HCT116 (cell line): ENCODE measurements at regions not wholly inside any gene's neighbourhood (a gene's known extent, or its start where the extent isn't known, plus 50 kb on each side); places are given as distances from the start of the nearest gene placed in this dataset.

Source experiments
- ATAC-seq: fragments of 200-7000 bp; cut with Tn5 transposase; 2 replicates; pipeline ENCODE4 v1.9.1; 2020; ENCODE audit warnings: mild to moderate bottlenecking, moderate library complexity
- BruUV-seq: library from RNA; stranded (reverse); fragments of 400-500 nt; replicated peaks from 2 replicates; lab custom pipeline; 2021; lab: Mats Ljungman, UMichigan
- CTCF ChIA-PET: fragments of 300-600 bp; sonication (Branson Sonifier 250); formaldehyde crosslinking; loops from one replicate; lab custom pipeline; 2021; ENCODE audit warnings: antibody characterized with exemption; lab: Charles Lee
- POLR2A ChIA-PET: fragments of 300-600, 350-600 bp; sonication (Branson Sonifier 250); formaldehyde crosslinking; loops from one replicate; lab custom pipeline; 2021; ENCODE audit warnings: antibody characterized with exemption; lab: Charles Lee
- RAD21 ChIA-PET, 2 experiments: fragments of 300-600 bp; sonication (Branson Sonifier 250); formaldehyde crosslinking; loops; one replicate each; lab custom pipeline; 2023; ENCODE audit warnings: low total read pairs in 2 of 2; ENCODE audit not compliant: uncharacterized antibody in 2 of 2, unreplicated experiment in 2 of 2, low non-redundant PET in 1 of 2; lab: Charles Lee
- DNase-seq: peaks from one replicate; pipeline ENCODE4 v3.0.0-alpha.2; 2010; ENCODE audit warnings: low read depth, low spot score
- H2AFZ ChIP-seq: fragments of 200-600 bp; shearing (Covaris generic), sonication (generic); 2 replicates; pipeline ENCODE4 v1.6.1; 2017; ENCODE audit warnings: low read depth, mixed run types, mixed read lengths, antibody characterized with exemption, low read length; ENCODE audit not compliant: poor library complexity, severe bottlenecking
- H3K27ac ChIP-seq: 2 replicates; pipeline ENCODE4 v1.5.1; 2012; ENCODE audit warnings: low read depth, low read length
- H3K27me3 ChIP-seq: fragments of 200-600 bp; sonication (generic); 2 replicates; pipeline ENCODE4 v1.6.1; 2016; ENCODE audit warnings: mixed run types, low read length, mixed read lengths; ENCODE audit not compliant: insufficient read depth
- H3K36me3 ChIP-seq, 2 experiments: fragments of 200-500 bp in 1 of 2; fragments of 200-600 bp in 1 of 2; sonication (Bioruptor generic) in 1 of 2; sonication (generic) in 1 of 2; 2 replicates each; pipeline versions ENCODE4 v1.5.1 to v1.6.1; 2014 to 2016; ENCODE audit warnings: low read length in 2 of 2, inconsistent platforms in 1 of 2, mixed read lengths in 1 of 2, mixed run types in 1 of 2; ENCODE audit not compliant: insufficient read depth in 2 of 2, control insufficient read depth in 1 of 2
- H3K4me1 ChIP-seq, 2 experiments: fragments of 200-600 bp in 1 of 2; sonication (generic) in 1 of 2; 2 replicates each; pipeline versions ENCODE4 v1.5.1 to v1.6.1; 2012 to 2017; ENCODE audit warnings: low read length in 2 of 2, inconsistent platforms in 1 of 2, mild to moderate bottlenecking in 1 of 2, mixed read lengths in 1 of 2, mixed run types in 1 of 2, moderate library complexity in 1 of 2; ENCODE audit not compliant: insufficient read depth in 2 of 2, control insufficient read depth in 1 of 2
- H3K4me2 ChIP-seq: fragments of 200-600 bp; sonication (generic); 2 replicates; pipeline ENCODE4 v1.6.1; 2017; ENCODE audit warnings: mixed run types, low read length, mixed read lengths
- H3K4me3 ChIP-seq, 2 experiments: fragments of 200-600 bp in 1 of 2; sonication (generic) in 1 of 2; replicated peaks in 1 of 2; 2 replicates each; pipeline ENCODE4 v1.5.1; 2011 to 2016; ENCODE audit warnings: low read length in 2 of 2, control low read depth in 1 of 2, low read depth in 1 of 2, mild to moderate bottlenecking in 1 of 2, mixed read lengths in 1 of 2, mixed run types in 1 of 2
- H3K79me2 ChIP-seq: fragments of 200-600 bp; sonication (generic); 2 replicates; pipeline ENCODE4 v1.6.1; 2017; ENCODE audit warnings: mild to moderate bottlenecking, mixed run types, low read length, moderate library complexity, mixed read lengths; ENCODE audit not compliant: insufficient read depth
- H3K9ac ChIP-seq: fragments of 200-600 bp; sonication (generic); 2 replicates; pipeline ENCODE4 v1.6.1; 2016; ENCODE audit warnings: low read length, mixed read lengths
- H3K9me2 ChIP-seq: fragments of 200-600 bp; sonication (generic), shearing (Covaris generic); 2 replicates; pipeline ENCODE4 v1.6.1; 2017; ENCODE audit warnings: mixed run types, mild to moderate bottlenecking, moderate library complexity; ENCODE audit not compliant: insufficient read depth
- H3K9me3 ChIP-seq, 2 experiments: fragments of 200-500 bp in 1 of 2; fragments of 200-600 bp in 1 of 2; sonication (Bioruptor generic) in 1 of 2; sonication (generic) in 1 of 2; 2 replicates each; pipeline ENCODE4 v1.6.1; 2014 to 2017; ENCODE audit warnings: low read length in 2 of 2, mixed read lengths in 2 of 2, inconsistent platforms in 1 of 2, low read depth in 1 of 2, mild to moderate bottlenecking in 1 of 2, mixed run types in 1 of 2, moderate library complexity in 1 of 2; ENCODE audit not compliant: control insufficient read depth in 1 of 2, insufficient read depth in 1 of 2
- H4K20me1 ChIP-seq: fragments of 200-600 bp; sonication (generic), shearing (Covaris generic); 2 replicates; pipeline ENCODE4 v1.6.1; 2017; ENCODE audit warnings: mixed run types, mild to moderate bottlenecking, moderate library complexity; ENCODE audit not compliant: insufficient read depth
- ATF3 ChIP-seq: IDR thresholded peaks from 2 replicates; pipeline ENCODE4 v1.6.1; 2012
- CBX3 ChIP-seq: IDR thresholded peaks from 2 replicates; pipeline ENCODE4 v1.6.1; 2012; ENCODE audit warnings: low read depth
- CEBPB ChIP-seq: IDR thresholded peaks from 2 replicates; pipeline ENCODE4 v1.6.1; 2012; ENCODE audit warnings: low read depth
- CTCF ChIP-seq, 3 experiments: fragments of 200-600 bp in 1 of 3; sonication (generic) in 1 of 3; IDR thresholded peaks in 2 of 3; conservative IDR thresholded peaks in 1 of 3; 2 replicates each; pipeline ENCODE4 v1.5.1; 2012 to 2017; ENCODE audit warnings: low read depth in 2 of 3, low read length in 2 of 3, antibody characterized with exemption in 1 of 3, borderline replicate concordance in 1 of 3, control low read depth in 1 of 3, mild to moderate bottlenecking in 1 of 3, mixed read lengths in 1 of 3, mixed run types in 1 of 3, moderate library complexity in 1 of 3; ENCODE audit not compliant: insufficient read depth in 1 of 3
- EGR1 ChIP-seq: IDR thresholded peaks from 2 replicates; pipeline ENCODE4 v1.6.1; 2012; ENCODE audit warnings: low read depth
- EZH2 ChIP-seq: fragments of 200-600 bp; sonication (generic); IDR thresholded peaks from 2 replicates; pipeline ENCODE4 v1.6.1; 2017; ENCODE audit warnings: antibody characterized with exemption, mixed run types
- EZH2phosphoT487 ChIP-seq: fragments of 200-600 bp; IDR thresholded peaks from 2 replicates; pipeline ENCODE4 v1.6.1; 2018; ENCODE audit warnings: antibody characterized with exemption, borderline replicate concordance
- FOSL1 ChIP-seq: IDR thresholded peaks from 2 replicates; pipeline ENCODE4 v1.6.1; 2012; ENCODE audit warnings: low read depth
- MAX ChIP-seq: IDR thresholded peaks from 2 replicates; pipeline ENCODE4 v1.6.1; 2012
- POLR2A ChIP-seq: IDR thresholded peaks from 2 replicates; pipeline ENCODE4 v1.7.0; 2011; ENCODE audit warnings: borderline replicate concordance; ENCODE audit not compliant: insufficient read depth, insufficient read length; ENCODE audit errors: extremely low read depth
- POLR2AphosphoS5 ChIP-seq: IDR thresholded peaks from 2 replicates; pipeline ENCODE4 v1.6.1; 2011; ENCODE audit warnings: mild to moderate bottlenecking, low read depth, low read length, moderate library complexity
- RAD21 ChIP-seq: IDR thresholded peaks from 2 replicates; pipeline ENCODE4 v1.6.1; 2012; ENCODE audit warnings: low read depth, mild to moderate bottlenecking
- REST ChIP-seq: IDR thresholded peaks from 2 replicates; pipeline ENCODE4 v1.6.1; 2012; ENCODE audit warnings: low read depth
- SIN3A ChIP-seq: IDR thresholded peaks from 2 replicates; pipeline ENCODE4 v1.6.1; 2012; ENCODE audit warnings: low read depth
- SP1 ChIP-seq: IDR thresholded peaks from 2 replicates; pipeline ENCODE4 v1.6.1; 2012; ENCODE audit warnings: low read depth
- SRF ChIP-seq: IDR thresholded peaks from 2 replicates; pipeline ENCODE4 v1.6.1; 2012; ENCODE audit warnings: low read depth
- TCF7L2 ChIP-seq: IDR thresholded peaks from 2 replicates; pipeline ENCODE4 v1.7.0; 2011; ENCODE audit warnings: borderline replicate concordance, inconsistent platforms; ENCODE audit not compliant: insufficient read depth, insufficient read length; ENCODE audit errors: extremely low read depth
- YY1 ChIP-seq: IDR thresholded peaks from 2 replicates; pipeline ENCODE4 v1.6.1; 2011; ENCODE audit warnings: low read length, low read depth, moderate library complexity, mild to moderate bottlenecking; ENCODE audit not compliant: insufficient replicate concordance; ENCODE audit errors: extremely low read depth
- ZNF274 ChIP-seq: fragments of 200-500 bp; sonication (Bioruptor generic); IDR thresholded peaks from 2 replicates; pipeline ENCODE4 v1.6.1; 2014; ENCODE audit warnings: mild to moderate bottlenecking, low read depth, low read length, inconsistent platforms
- intact Hi-C: fragments of 100-400 bp; cut with micrococcal nuclease; formaldehyde crosslinking; loops from 2 replicates; pipeline ENCODE4 v1.10.0; 2022
- TF ChIP-seq, protein P1 (sequence below): IDR thresholded peaks from 2 replicates; pipeline ENCODE4 v1.6.1; 2011; ENCODE audit warnings: mild to moderate bottlenecking, low read length, moderate library complexity; ENCODE audit not compliant: insufficient replicate concordance; ENCODE audit errors: extremely low read depth

GRCh38 chr2:138105358-138105757 lies 141.1 kb downstream of the HNMT start:
- Histone ChIP-seq H3K27me3 (no peaks in the 10 kb centered on the region), H3K4me3 (no peak overlapping the region), H3K9me3 (no peaks in the 10 kb centered on the region), H3K79me2 (no peaks in the 10 kb centered on the region), H3K27ac (no peak overlapping the region), H3K9me2 (no peaks in the 10 kb centered on the region), H4K20me1 (no peaks in the 10 kb centered on the region), H2AFZ (no peak overlapping the region), H3K4me2 (no peak overlapping the region), H3K36me3 (no peaks in the 10 kb centered on the region), H3K9ac (no peak overlapping the region), H3K4me1 (peaks cover 0 to 9% of the 10 kb centered on the region in 2 experiments; a peak in 2 of 4 replicates)
- CTCF ChIA-PET = no interaction called here
- DNase-seq = no peak
- RAD21 ChIA-PET = no interaction called here
- POLR2A ChIA-PET = no interaction called here
- no peak for TF ChIP-seq SP1
- TF ChIP-seq FOSL1 = no peak
- no peak for TF ChIP-seq SIN3A
- no peak for TF ChIP-seq CBX3
- TF ChIP-seq EZH2 = no peak
- no peak for TF ChIP-seq EGR1
- TF ChIP-seq TCF7L2 = no peak
- TF ChIP-seq POLR2AphosphoS5 = no peak
- TF ChIP-seq POLR2A = no peak
- TF ChIP-seq, protein P1, sequence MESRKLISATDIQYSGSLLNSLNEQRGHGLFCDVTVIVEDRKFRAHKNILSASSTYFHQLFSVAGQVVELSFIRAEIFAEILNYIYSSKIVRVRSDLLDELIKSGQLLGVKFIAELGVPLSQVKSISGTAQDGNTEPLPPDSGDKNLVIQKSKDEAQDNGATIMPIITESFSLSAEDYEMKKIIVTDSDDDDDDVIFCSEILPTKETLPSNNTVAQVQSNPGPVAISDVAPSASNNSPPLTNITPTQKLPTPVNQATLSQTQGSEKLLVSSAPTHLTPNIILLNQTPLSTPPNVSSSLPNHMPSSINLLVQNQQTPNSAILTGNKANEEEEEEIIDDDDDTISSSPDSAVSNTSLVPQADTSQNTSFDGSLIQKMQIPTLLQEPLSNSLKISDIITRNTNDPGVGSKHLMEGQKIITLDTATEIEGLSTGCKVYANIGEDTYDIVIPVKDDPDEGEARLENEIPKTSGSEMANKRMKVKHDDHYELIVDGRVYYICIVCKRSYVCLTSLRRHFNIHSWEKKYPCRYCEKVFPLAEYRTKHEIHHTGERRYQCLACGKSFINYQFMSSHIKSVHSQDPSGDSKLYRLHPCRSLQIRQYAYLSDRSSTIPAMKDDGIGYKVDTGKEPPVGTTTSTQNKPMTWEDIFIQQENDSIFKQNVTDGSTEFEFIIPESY = no peak
- TF ChIP-seq ATF3 = no peak
- no peak for TF ChIP-seq YY1
- no peak for TF ChIP-seq MAX
- no peak for TF ChIP-seq REST
- TF ChIP-seq CTCF (IDR thresholded peaks at IDR 0.05 in 2 of 3, conservative IDR thresholded peaks at IDR 0.05 in 1 of 3; ENCODE audit: borderline replicate concordance in 1 of 3, insufficient read depth in 1 of 3, low read depth in 2 of 3, low read length in 2 of 3) = no peak
- TF ChIP-seq EZH2phosphoT487 = no peak
- TF ChIP-seq CEBPB = no peak
- no peak for TF ChIP-seq RAD21
- no peak for TF ChIP-seq ZNF274
- TF ChIP-seq SRF = no peak
- ATAC-seq = no peak
- intact Hi-C loops = no loop called here
- no TSS peak for BruUV-seq
